Panc1 (cell line): ENCODE measurements at regions not wholly inside any gene's neighbourhood (a gene's known extent, or its start where the extent isn't known, plus 50 kb on each side); places are given as distances from the start of the nearest gene placed in this dataset.

Source experiments
- ATAC-seq: fragments of 200-7000 bp; cut with Tn5 transposase; 2 replicates; pipeline ENCODE4 v1.9.1; 2020; ENCODE audit warnings: mild to moderate bottlenecking, moderate library complexity
- BruUV-seq: library from RNA; stranded (reverse); fragments of 400-500 nt; replicated peaks from 2 replicates; lab custom pipeline; 2021; lab: Mats Ljungman, UMichigan
- CTCF ChIA-PET: fragments of 300-600 bp; sonication (Branson Sonifier 250); formaldehyde crosslinking; loops from one replicate; lab custom pipeline; 2022; ENCODE audit warnings: antibody characterized with exemption; lab: Charles Lee
- POLR2A ChIA-PET: fragments of 300-600 bp; sonication (Branson Sonifier 250); formaldehyde crosslinking; loops from one replicate; lab custom pipeline; 2022; ENCODE audit warnings: antibody characterized with exemption; lab: Charles Lee
- DNase-seq: peaks from one replicate; pipeline ENCODE4 v3.0.0-alpha.2; 2010; ENCODE audit warnings: low read depth, low spot score
- H3K27ac ChIP-seq: 2 replicates; pipeline ENCODE4 v1.5.1; 2011; ENCODE audit warnings: mild to moderate bottlenecking, low read length, inconsistent platforms
- H3K27me3 ChIP-seq: fragments of 200-500 bp; sonication (Bioruptor generic); 2 replicates; pipeline ENCODE4 v1.6.0; 2014; ENCODE audit warnings: low read length, inconsistent platforms; ENCODE audit not compliant: control insufficient read depth, insufficient read depth
- H3K36me3 ChIP-seq: fragments of 200-500 bp; sonication (Bioruptor generic); 2 replicates; pipeline ENCODE4 v1.5.1; 2014; ENCODE audit warnings: inconsistent platforms, mild to moderate bottlenecking, low read length, moderate library complexity; ENCODE audit not compliant: control insufficient read depth, insufficient read depth
- H3K4me1 ChIP-seq: 2 replicates; pipeline ENCODE4 v1.5.1; 2011; ENCODE audit warnings: inconsistent platforms, mild to moderate bottlenecking, low read length, moderate library complexity; ENCODE audit not compliant: control insufficient read depth, insufficient read depth
- H3K4me3 ChIP-seq, 2 experiments: 2 replicates each; pipeline ENCODE4 v1.5.1; 2011 to 2012; ENCODE audit warnings: low read depth in 2 of 2, low read length in 2 of 2, mild to moderate bottlenecking in 2 of 2, inconsistent platforms in 1 of 2, moderate library complexity in 1 of 2
- H3K9me3 ChIP-seq: fragments of 200-500 bp; sonication (Bioruptor generic); 2 replicates; pipeline ENCODE4 v1.5.1; 2014; ENCODE audit warnings: low read depth, mild to moderate bottlenecking, inconsistent platforms, low read length, moderate library complexity; ENCODE audit not compliant: control insufficient read depth, insufficient read depth
- CTCF ChIP-seq: fragments of 450-650 bp; IDR thresholded peaks from 2 replicates; pipeline ENCODE4 v1.5.1; 2017; ENCODE audit warnings: mild to moderate bottlenecking
- POLR2AphosphoS5 ChIP-seq: IDR thresholded peaks from 2 replicates; pipeline ENCODE4 v1.6.1; 2012; ENCODE audit warnings: mild to moderate bottlenecking, low read depth, low read length, moderate library complexity
- REST ChIP-seq, 2 experiments: IDR thresholded peaks; 2 replicates each; pipeline ENCODE4 v1.6.1; 2011 to 2012; ENCODE audit warnings: low read depth in 2 of 2, control low read depth in 1 of 2, low read length in 1 of 2, mild to moderate bottlenecking in 1 of 2, moderate library complexity in 1 of 2; ENCODE audit not compliant: insufficient read depth in 1 of 2
- SIN3A ChIP-seq: IDR thresholded peaks from 2 replicates; pipeline ENCODE4 v1.6.1; 2012; ENCODE audit warnings: low read depth, mild to moderate bottlenecking, low read length, moderate library complexity, borderline replicate concordance; ENCODE audit not compliant: insufficient read depth
- TCF7L2 ChIP-seq: IDR thresholded peaks from 2 replicates; pipeline ENCODE4 v1.6.1; 2011; ENCODE audit warnings: mild to moderate bottlenecking, low read depth, low read length, inconsistent platforms
- in situ Hi-C: cut with HindIII; loops from 2 replicates; pipeline ENCODE4 v1.10.0; 2016; ENCODE audit warnings: low sequenced_read_pairs, low pct_unique_long_range_greater_than_20kb
- intact Hi-C: fragments of 100-400 bp; cut with micrococcal nuclease; formaldehyde crosslinking; loops from one replicate; pipeline ENCODE4 v1.10.0; 2022; ENCODE audit not compliant: unreplicated experiment

DNA sequence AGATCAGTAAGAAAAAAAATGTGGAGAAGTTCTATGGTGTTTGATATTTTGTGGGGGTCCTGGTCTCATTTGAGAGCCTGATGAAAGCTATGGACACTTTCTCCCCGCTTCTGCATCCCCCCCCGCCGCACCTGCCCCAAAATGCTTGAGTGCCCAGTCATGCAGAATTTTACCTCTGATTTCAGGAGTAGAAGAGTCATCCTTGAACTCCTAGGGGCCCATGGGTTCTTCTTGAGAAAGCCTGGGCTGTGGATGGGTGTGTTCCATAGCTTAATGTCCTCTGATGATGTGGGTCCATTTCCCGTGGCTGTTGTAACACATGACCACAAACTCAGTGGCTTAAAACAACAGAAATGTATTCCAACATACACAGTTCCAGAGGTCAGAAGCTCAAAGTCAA lies 248.8 kb upstream of the PWP1 start:
- in situ Hi-C loops: no loop called here
- H3K4me3 ChIP-seq: no peak overlapping the region
- H3K4me1 ChIP-seq: no peaks in the 10 kb centered on the region
- ATAC-seq: no peak
- TF ChIP-seq CTCF: no peak
- no peak for TF ChIP-seq SIN3A
- TF ChIP-seq POLR2AphosphoS5: no peak
- TF ChIP-seq TCF7L2: no peak
- TF ChIP-seq REST (IDR thresholded peaks at IDR 0.05; ENCODE audit: insufficient read depth in 1 of 2, low read depth in 2 of 2, low read length in 1 of 2): no peak
- POLR2A ChIA-PET: no interaction called here
- H3K27ac ChIP-seq: no peak overlapping the region
- CTCF ChIA-PET: no interaction called here
- no peaks in the 10 kb centered on the region for H3K36me3 ChIP-seq
- intact Hi-C loops: no loop called here
- BruUV-seq: no TSS peak
- no peaks in the 10 kb centered on the region for H3K9me3 ChIP-seq
- no peak for DNase-seq
- H3K27me3 ChIP-seq: no peaks in the 10 kb centered on the region

DNA sequence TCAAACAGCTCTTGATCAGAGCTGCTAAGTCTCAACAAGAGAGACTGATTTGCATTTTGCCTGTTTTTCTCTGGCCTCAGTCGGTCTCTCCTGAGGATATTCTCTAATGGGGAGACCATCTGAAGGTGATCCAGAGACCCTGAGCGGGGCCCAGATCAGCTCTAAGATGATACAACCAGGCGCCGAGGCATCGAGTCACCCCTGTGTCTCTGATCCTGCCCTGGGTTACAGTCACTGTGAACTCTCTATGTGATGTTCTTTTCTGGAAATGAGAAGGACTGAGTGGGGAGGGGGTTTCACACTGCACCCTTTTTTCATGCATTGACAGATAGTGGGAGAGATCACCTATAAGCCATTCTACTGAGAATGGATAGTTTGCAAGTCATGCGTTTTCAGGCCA lies 247.6 kb upstream of the PWP1 start:
- DNase-seq: no peak
- no peaks in the 10 kb centered on the region for H3K36me3 ChIP-seq
- no peak overlapping the region for H3K4me3 ChIP-seq
- H3K27me3 ChIP-seq: no peaks in the 10 kb centered on the region
- ChIA-PET CTCF (no interaction called here), POLR2A (interaction anchor here (0.8 kb wide), 1 partner anchor 172 kb away, joined by 3 read pairs; no protein-coding TSS in a partner anchor)
- H3K4me1 ChIP-seq: no peaks in the 10 kb centered on the region
- no peak for TF ChIP-seq POLR2AphosphoS5
- no peak for TF ChIP-seq TCF7L2
- TF ChIP-seq SIN3A: no peak
- TF ChIP-seq REST (IDR thresholded peaks at IDR 0.05; ENCODE audit: insufficient read depth in 1 of 2, low read depth in 2 of 2, low read length in 1 of 2): no peak
- no peak for TF ChIP-seq CTCF
- ATAC-seq: no peak
- no TSS peak for BruUV-seq
- in situ Hi-C loops (no loop called here), intact Hi-C loops (no loop called here)
- no peak overlapping the region for H3K27ac ChIP-seq
- H3K9me3 ChIP-seq: no peaks in the 10 kb centered on the region
